Mesodermal cell (in vitro differentiated cells): ENCODE measurements at regions not wholly inside any gene's neighbourhood (a gene's known extent, or its start where the extent isn't known, plus 50 kb on each side); places are given as distances from the start of the nearest gene placed in this dataset.
"Not testable (repeated sequence)": the region's sequence is repeated elsewhere in the genome, so short reads cannot be mapped to it uniquely, and the experiment has no call there.

Experiments used
- H3K27ac ChIP-seq: 2 replicates; pipeline ENCODE4 v1.7.0; 2013; ENCODE audit warnings: mild to moderate bottlenecking, low read depth, low read length, moderate library complexity; ENCODE audit not compliant: severe bottlenecking
- H3K36me3 ChIP-seq: 2 replicates; pipeline ENCODE4 v1.7.1; 2013; ENCODE audit warnings: mild to moderate bottlenecking, low read length, moderate library complexity; ENCODE audit not compliant: control insufficient read depth, insufficient read depth
- H3K4me1 ChIP-seq: one replicate; pipeline ENCODE4 v1.7.1; 2013; ENCODE audit warnings: mild to moderate bottlenecking, low read length; ENCODE audit not compliant: insufficient read depth, control insufficient read depth, poor library complexity, severe bottlenecking
- H3K4me3 ChIP-seq: 2 replicates; pipeline ENCODE4 v1.7.0; 2013; ENCODE audit warnings: low read length, control low read depth, mild to moderate bottlenecking; ENCODE audit not compliant: insufficient read depth, poor library complexity, severe bottlenecking; ENCODE audit errors: extremely low read depth
- H3K9me3 ChIP-seq: 2 replicates; pipeline ENCODE4 v1.7.1; 2013; ENCODE audit warnings: mild to moderate bottlenecking, low read length, moderate library complexity; ENCODE audit not compliant: control insufficient read depth
- WGBS, 2 experiments: methylation state at CpG; one replicate each; pipeline ENCODE4 v1.1.5; 2013; ENCODE audit warnings: missing lambda C conversion rate in 2 of 2; ENCODE audit not compliant: insufficient coverage in 2 of 2; 5-methylcytosine and 5-hydroxymethylcytosine counted together

DNA sequence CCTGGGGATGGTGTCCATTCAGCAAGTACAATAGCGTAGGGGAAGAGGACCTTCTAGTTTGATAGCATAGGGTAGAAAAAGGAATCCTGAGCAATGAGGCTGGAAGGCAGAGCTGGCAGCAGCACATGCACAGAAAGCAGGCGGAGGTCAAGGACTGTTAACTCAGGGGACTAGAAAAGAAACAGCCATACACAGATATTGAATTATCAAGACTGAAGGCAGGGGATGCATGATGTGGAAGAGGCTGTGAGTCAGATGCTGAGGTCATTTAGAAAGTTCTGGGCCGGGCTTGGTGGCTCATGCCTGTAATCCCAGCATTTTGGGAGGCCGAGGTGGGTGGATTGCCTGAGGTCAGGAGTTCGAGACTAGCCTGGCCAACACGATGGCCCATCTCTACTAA lies 65.6 kb downstream of the OPTC start:
- H3K4me1 ChIP-seq: peaks cover 44% of the 10 kb centered on the region
- H3K4me3 ChIP-seq: no peak overlapping the region
- WGBS, 2 experiments: 90 to 94% methylated on average over 1 to 2 of the region's 6 CpGs
- no peaks in the 10 kb centered on the region for H3K36me3 ChIP-seq
- H3K27ac ChIP-seq: no peak overlapping the region
- no peaks in the 10 kb centered on the region for H3K9me3 ChIP-seq

DNA sequence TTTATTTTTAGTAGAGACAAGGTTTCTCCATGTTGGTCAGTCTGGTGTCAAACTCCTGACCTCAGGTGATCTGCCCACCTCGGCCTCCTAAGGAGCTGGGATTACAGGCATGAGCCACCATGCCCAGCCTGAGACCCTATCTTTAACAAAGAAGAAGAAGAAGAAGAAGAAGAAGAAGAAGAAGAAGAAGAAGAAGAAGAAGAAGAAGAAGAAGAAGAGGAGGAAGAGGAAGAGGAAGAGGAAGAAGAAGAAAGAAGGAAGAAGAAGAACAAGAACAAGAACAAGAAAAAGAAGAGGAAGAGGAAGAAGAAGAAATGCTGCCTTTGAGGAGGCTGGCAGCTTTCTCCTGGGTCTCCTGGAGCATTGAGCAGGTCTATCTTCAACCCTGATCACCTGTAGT lies 64.9 kb upstream of the ATP2B4 start:
- peaks cover 26% of the 10 kb centered on the region for H3K4me1 ChIP-seq

DNA sequence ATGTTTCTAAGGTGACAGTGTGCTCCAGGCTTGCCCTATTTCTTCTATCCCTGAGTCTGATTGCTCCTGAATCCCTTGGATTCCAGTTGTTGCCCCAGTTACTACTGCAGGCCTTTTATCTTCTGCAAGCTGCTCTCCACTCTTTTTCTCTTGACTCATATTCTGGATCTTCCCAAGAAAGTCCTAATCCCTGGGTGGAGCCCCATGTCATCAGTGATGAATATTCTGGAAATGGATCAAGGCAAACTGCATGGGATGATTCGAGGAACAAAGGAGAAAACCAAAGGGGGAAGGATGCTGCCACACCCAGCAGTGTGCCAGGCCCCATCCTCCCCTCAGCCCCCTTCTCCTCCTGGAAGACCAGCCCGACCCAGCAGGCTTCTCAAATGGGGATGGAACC lies 63.3 kb upstream of the ATP2B4 start:
- H3K36me3 ChIP-seq: no peaks in the 10 kb centered on the region
- H3K27ac ChIP-seq: no peak overlapping the region
- H3K4me3 ChIP-seq: no peak overlapping the region
- WGBS, 2 experiments: 90% methylated on average over 1 of the region's 2 CpGs; no CpG with 5 or more reads in 1 of the 2 experiments
- H3K9me3 ChIP-seq: no peaks in the 10 kb centered on the region
- peaks cover 12% of the 10 kb centered on the region for H3K4me1 ChIP-seq

More for the DNA sequence above, 64.9 kb upstream of the ATP2B4 start:
- not testable (repeated sequence) for H3K27ac ChIP-seq, H3K9me3 ChIP-seq, H3K36me3 ChIP-seq, H3K4me3 ChIP-seq
- no CpG with 5 or more reads among the region's 1 CpG for WGBS, 2 experiments

GRCh38 chr1:203564024-203564423 lies 62.6 kb upstream of the ATP2B4 start:
- Histone ChIP-seq H3K27ac (no peak overlapping the region), H3K36me3 (no peaks in the 10 kb centered on the region), H3K4me3 (no peak overlapping the region), H3K4me1 (peaks cover 4% of the 10 kb centered on the region), H3K9me3 (no peaks in the 10 kb centered on the region)
- 96 to 97% methylated on average over 5 of the region's 5 CpGs for WGBS, 2 experiments

DNA sequence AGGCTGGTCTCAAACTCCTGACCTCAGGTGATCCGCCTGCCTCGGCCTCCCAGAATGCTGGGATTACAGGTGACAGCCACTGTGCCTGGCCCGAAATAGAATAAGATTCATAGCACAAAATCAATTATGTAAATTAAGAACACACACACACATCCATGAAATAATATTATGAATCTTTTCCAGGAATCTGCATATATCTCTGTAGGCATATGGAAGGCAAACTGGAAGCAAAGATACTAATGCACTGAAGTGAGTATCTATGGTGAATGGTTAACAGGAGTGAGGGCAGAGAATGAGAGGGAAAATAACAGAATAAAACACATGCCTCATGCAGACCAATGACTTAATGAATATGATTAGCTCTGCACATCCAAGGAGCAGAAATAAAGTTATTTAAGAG lies 61.6 kb upstream of the ATP2B4 start:
- H3K9me3 ChIP-seq: no peaks in the 10 kb centered on the region
- H3K27ac ChIP-seq: no peak overlapping the region
- H3K4me3 ChIP-seq: no peak overlapping the region
- H3K4me1 ChIP-seq: peaks cover 10% of the 10 kb centered on the region
- 93% methylated on average over 2 of the region's 3 CpGs; no CpG with 5 or more reads in 1 of the 2 experiments for WGBS, 2 experiments
- H3K36me3 ChIP-seq: no peaks in the 10 kb centered on the region

- H3K36me3 ChIP-seq: no peaks in the 10 kb centered on the region
- 25 to 63% methylated on average over 1 of the region's 4 CpGs for WGBS, 2 experiments
- peaks cover 18% of the 10 kb centered on the region for H3K4me1 ChIP-seq
These were observed 60.7 kb upstream of the ATP2B4 start for GRCh38 chr1:203565981-203566380.

GRCh38 chr1:203566966-203567365 lies 59.7 kb upstream of the ATP2B4 start:
- peaks cover 24% of the 10 kb centered on the region for H3K4me1 ChIP-seq
- H3K36me3 ChIP-seq, H3K4me3 ChIP-seq, H3K9me3 ChIP-seq, H3K27ac ChIP-seq: not testable (repeated sequence)
- WGBS, 2 experiments: 93 to 96% methylated on average over 10 to 11 of the region's 11 CpGs

More at GRCh38 chr1:203565981-203566380, 60.7 kb upstream of the ATP2B4 start:
- H3K9me3 ChIP-seq: no peaks in the 10 kb centered on the region
- no peak overlapping the region for H3K4me3 ChIP-seq
- no peak overlapping the region for H3K27ac ChIP-seq

GRCh38 chr1:203567596-203567995 lies 59.0 kb upstream of the ATP2B4 start:
- Histone ChIP-seq H3K9me3 (no peaks in the 10 kb centered on the region), H3K27ac (no peak overlapping the region), H3K36me3 (no peaks in the 10 kb centered on the region), H3K4me1 (peaks cover 30% of the 10 kb centered on the region), H3K4me3 (no peak overlapping the region)
- 82 to 94% methylated on average over 4 to 5 of the region's 5 CpGs for WGBS, 2 experiments

DNA sequence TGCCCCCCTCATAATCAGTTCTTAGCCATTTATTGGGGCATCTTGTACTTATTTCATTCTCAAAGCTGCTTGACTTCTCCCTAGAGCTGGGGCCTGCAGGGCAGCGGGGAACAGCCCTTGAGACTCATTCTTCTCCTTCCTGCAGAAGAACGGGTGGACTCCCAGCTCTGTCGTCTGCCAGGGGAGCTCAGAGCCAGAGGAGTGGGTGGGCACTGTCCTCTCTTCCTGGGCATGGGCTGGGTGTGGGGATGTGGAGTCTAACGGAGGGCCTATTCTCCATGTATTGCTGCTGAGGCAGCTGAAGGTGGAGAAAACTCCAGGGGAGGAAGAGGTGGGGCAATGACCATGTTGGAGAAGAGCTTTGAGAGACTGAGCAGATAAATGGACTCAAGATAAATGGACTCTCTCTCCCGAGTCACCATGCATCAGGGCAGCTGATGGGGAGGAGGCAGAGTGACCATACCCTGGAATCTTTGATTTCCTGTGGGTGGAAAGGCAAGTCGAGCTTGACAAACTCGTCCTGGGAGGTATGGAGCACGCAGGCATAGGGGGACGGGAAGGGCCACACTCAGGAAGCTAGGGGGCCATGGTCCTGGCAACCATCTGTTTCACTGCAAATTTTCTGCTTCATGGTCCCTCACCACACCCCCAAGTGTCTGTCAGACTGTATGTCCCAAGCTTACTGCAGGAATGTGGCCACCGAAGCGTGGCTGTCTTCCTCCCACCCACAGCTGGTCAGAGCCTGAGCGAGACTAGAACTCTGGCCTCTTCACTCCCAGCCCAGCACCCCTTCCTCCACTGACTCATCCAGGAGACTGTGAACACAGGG lies 56.9 kb upstream of the ATP2B4 start:
- H3K9me3 ChIP-seq: no peaks in the 10 kb centered on the region
- H3K4me1 ChIP-seq: peaks cover 31% of the 10 kb centered on the region
- H3K36me3 ChIP-seq: no peaks in the 10 kb centered on the region
- H3K4me3 ChIP-seq: no peak overlapping the region
- H3K27ac ChIP-seq: peak overlapping the region; percentile 36
- 88 to 90% methylated on average over 9 to 10 of the region's 12 CpGs for WGBS, 2 experiments

- Histone ChIP-seq H3K36me3 (no peaks in the 10 kb centered on the region), H3K4me3 (no peak overlapping the region), H3K9me3 (no peaks in the 10 kb centered on the region), H3K4me1 (peaks cover 31% of the 10 kb centered on the region), H3K27ac (no peak overlapping the region)
- 83% methylated on average over 2 of the region's 3 CpGs; no CpG with 5 or more reads in 1 of the 2 experiments for whole genome bisulfite sequencing, 2 experiments
These were observed 55.8 kb upstream of the ATP2B4 start for GRCh38 chr1:203570805-203571204.

- peak overlapping the region; percentile 93 for H3K27ac ChIP-seq
- WGBS, 2 experiments: 85 to 98% methylated on average over 3 to 5 of the region's 8 CpGs
These were observed 55.0 kb upstream of the ATP2B4 start for GRCh38 chr1:203571661-203572060.

More at GRCh38 chr1:203571661-203572060, 55.0 kb upstream of the ATP2B4 start:
- Histone ChIP-seq H3K4me1 (peaks cover 31% of the 10 kb centered on the region), H3K4me3 (no peak overlapping the region), H3K36me3 (no peaks in the 10 kb centered on the region), H3K9me3 (no peaks in the 10 kb centered on the region)
